GM21723 (cell line): ENCODE measurements at regions not wholly inside any gene's neighbourhood (a gene's known extent, or its start where the extent isn't known, plus 50 kb on each side); places are given as distances from the start of the nearest gene placed in this dataset.
"Not testable (repeated sequence)": the region's sequence is repeated elsewhere in the genome, so short reads cannot be mapped to it uniquely, and the experiment has no call there.

Source experiments
- ATAC-seq: cut with Tn5 transposase; IDR thresholded peaks from one replicate; pipeline ENCODE4 v1.9.1; 2021; ENCODE audit warnings: mild to moderate bottlenecking, moderate library complexity; ENCODE audit not compliant: unreplicated experiment

DNA sequence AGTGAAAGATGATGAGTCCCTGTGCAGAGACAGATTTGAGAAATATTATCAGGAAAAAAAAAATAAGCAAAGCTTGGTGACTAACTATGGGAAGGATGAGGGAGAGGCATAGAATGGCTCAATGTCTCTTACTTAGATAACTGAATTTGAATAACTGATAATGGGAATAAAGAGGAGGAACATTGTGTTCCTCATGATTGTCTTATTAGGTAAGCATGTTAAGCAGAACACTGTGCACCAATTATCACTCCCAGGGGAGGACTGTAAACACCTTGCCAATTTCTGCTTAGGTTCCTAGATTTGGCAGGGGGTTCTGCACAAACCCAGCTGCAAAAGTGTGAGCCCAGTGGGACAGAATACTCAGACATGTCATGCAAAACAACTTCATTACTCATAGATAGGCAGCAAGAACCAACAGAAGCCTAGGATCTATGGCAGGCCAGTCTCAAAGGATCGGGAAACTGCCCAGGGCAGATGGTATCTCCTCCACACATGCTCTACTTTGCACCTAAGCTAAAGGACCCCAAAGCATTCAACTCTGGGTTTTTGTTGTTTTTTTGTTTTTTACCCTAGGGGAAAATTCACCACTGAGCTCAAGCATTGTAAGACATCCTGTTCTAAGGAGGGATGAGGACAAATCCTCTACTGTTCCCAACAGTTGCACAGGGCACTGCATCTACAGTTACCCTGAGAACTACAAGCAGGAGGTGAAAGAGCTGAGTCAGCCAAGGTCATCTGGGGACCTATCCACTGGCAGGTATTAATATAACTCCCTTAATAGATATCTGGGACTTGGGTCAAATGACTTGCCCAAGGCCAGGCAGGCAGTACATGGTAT lies 907.0 kb downstream of the RAPGEF2 start:
- ATAC-seq = no peak

DNA sequence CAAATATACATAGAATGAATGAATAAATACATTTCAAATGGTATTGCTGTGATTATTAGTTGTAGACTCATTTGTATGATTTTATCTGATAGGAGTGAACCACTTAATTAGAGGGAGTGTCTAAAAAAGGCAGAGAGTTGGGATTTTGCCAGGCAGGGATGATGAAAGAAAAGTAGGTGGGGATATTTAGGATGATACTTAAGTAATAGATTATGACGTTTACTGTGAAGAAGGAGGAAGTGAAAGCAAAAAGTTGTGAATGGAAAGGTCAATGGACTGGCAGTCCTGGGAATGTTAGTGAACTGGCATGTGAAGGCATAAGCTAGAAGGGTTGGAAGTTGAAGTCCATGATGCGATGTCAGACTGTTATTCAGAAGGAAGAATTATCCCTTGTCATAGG lies 917.1 kb downstream of the RAPGEF2 start:
- ATAC-seq = no peak

DNA sequence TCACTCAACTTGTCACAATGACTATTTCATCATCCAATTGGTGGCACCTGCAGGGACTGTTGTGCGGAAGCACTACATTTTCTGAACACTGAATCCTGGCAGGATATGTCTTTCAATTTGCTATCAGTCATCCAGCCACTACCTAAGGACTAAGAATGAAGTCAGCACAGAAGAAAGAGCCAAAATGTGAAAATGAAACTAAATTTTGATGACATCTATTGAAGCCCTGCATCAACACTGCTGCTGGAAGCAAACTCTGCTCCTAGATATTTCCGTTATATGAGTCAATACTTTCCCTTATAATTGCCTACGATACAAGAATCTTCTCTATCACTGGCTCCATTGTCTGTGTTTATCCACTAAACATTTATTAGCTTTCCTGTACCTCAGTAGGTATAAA lies 917.9 kb downstream of the RAPGEF2 start:
- no peak for ATAC-seq

DNA sequence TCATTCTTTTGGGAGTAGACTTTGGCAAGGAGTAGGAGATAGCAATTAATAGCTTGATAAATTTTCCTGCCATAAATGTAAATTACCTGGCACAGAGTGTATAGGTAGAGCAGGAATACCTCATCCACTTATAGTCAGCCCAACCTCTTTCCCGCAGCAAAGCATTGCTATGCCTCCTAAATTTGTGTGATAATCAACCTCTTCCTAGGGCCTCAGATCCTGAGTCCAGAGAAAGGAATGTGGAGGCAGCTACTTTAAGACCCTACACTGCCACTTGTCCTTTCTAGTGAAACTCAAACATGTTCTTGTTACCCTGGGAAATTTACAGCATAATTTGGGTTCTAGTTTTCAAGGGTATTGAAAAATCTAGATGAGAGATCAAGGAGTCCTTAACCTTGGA lies 919.0 kb downstream of the RAPGEF2 start:
- ATAC-seq = no peak

DNA sequence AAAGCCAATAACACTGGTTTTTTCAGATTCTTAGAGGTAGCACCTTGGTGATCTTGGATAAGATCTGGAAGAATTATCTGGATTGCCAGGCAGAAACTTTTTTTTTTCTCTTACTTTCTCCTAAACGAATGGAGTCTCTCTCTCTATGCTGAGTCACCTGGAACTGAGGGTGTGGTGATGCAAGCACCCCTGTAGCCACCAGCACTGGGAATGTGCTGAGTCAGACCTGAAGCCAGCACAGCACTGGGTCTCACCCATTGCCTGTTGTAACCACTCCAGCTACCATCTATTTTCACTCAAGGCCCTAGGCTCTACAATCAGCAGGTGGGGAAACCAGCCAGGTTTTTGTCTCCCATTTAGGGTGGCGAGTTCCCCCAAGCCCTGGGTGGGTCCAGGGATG lies 923.8 kb downstream of the RAPGEF2 start:
- no peak for ATAC-seq

DNA sequence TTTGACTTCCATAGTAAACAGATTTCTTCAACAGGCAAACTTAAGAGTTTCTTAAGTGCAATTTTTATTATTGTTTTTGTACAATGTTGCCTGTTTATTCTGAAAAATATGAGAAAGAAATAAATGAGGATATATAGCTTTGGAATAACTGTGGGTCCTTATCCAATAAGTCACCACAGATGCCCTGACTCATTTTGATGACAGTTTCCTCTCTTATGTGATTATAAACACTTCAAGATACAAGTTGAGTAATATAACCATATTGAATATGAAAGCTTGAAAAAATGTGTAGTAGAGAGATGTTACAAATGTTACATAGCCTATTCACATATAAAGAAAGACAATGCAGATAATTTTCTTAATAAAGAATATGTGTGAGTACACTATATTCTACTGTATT lies 931.6 kb downstream of the RAPGEF2 start:
- no peak for ATAC-seq

DNA sequence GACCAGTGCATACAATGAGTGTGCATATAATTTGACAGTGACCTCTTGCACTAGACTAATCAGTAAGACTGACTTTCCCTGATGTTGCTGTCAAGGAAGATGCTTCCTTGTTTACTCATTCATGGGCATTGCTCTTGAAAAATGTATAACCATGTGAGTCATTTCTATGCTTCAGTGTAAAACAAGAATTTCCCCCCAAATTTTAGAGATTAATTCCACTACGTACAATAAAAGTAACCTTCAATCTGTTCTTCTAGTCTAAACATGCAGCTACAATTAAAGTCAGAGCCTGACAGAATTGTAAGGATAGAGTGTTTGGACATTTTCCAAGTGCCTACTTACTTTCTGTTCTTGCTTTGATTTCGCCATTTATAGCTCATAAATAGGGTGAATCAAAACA lies 935.7 kb downstream of the RAPGEF2 start:
- ATAC-seq = no peak

DNA sequence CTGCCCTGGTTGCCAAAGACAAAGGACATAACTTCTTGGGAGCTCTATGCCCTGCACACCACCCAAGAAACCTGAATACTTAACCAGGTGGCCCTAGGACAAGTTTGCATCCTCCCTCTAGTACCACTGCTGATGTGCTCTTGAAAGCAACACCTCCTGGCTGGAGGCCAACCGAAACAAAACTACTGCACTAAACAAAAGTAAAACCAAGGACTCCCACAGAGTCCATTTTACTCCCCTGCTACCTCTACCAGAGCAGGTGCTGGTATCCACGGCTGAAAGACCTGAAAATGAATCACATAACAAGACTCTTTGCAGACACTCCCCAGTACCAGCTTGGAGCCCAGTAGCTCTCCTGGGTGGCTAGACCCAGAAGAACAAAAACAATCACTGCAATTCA lies 941.8 kb downstream of the RAPGEF2 start:
- ATAC-seq = no peak

DNA sequence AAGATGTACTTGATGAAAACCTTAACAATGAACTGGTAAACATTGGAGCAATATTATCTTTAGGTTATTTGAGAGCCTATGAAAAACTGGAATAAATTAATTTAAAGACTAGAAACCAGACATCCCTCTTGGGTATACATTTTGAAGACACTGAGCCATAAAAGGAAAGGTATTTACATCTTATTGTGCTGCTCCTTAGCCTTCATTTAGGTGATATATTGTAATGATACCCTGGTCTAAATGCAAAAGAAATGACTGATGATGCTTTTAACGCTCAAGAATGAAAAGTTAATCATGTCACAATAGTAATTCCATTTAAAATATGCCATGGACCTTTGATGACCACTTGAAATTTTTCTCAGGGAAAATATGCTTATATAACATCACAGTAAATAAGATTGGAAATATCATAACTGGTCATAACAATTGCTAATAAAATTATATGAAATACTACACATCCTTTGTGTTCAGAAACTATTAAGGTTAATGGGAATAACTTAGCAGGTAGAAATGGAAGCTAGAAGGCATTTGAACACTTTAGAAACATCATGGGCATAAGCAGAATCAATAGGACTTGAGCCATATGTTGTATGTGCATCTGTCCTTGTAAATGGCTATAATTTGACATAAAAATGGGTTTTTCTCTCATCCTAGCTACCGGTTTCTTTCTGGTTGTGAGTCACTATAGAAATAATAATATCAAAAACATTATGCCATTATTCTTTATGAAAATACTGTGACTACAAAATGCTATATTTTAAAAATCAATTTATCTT lies 979.7 kb downstream of the RAPGEF2 start:
- ATAC-seq = no peak

DNA sequence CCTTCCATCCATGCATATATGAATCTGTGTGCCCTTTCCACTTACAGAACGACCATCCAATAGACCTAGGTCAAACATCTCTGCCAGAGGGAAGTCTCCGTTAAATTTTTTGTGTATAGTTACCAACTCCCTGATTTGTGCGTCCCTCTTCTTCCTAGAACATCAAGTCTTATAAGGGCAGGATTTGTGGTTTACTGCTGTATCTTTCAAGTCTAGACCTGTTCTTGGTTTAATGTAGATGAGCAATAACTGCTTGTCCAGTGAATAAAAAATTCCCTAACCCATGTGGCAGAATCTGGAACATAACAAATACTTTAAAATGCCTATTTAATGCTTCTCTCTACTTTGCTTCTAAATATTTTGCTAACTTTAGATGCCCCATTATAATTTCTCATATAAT lies 988.8 kb downstream of the RAPGEF2 start:
- no peak for ATAC-seq

DNA sequence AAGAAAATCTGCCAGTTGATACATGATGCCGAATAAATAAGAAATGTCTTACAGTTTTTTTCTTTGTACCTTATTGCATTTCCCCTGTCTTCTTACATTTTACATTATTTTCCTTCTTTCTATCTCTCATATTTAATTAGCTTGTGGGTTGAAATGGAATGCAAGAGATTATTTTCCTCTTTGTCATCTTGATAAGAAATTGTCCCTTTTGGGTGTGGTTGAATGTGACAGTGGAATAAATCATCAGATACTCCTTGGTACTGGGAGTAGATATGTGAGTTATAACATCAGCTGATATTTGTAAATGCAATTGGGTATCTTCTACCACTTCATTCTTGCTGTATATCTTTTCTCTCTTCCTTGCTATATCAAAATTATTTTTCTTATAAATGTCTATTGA lies 997.4 kb downstream of the RAPGEF2 start:
- no peak for ATAC-seq

DNA sequence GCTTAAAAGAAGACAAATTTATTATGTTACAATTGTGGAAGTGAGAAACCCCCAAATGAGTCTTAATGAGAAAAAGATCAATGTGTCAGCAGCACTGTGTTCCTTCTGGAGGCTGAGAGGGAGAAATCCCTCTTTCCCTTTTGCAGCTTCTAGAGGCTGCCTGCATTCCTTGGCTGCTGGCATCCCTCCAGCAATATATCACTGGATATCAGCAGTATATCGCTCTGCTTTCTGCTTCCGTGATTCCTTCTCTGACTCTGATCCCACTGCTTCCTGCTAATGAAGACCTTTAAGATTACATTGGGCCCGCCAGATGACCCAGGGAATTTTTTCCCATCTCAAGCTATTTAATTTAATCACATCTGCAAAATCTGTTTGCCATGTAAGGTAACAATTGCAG lies 1008.0 kb downstream of the RAPGEF2 start:
- ATAC-seq = no peak

DNA sequence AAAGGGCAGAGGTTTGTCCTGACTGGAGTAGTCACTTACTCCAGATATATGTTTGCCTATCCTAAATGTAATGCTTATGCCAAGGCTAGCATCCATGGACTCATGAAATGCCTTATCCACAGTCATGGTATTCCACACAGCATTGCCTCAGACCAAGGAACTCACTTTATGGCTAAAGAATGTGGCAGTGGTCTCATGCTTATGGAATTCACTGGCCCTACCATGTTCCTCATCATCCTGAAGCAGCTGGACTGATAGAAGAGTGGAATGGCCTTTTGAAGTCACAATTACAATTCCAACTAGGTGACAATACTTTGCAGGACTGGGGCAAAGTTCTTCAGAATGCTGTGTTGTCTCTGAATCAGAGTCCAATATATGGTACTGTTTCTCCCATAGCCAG lies 1014.8 kb downstream of the RAPGEF2 start:
- no peak for ATAC-seq

DNA sequence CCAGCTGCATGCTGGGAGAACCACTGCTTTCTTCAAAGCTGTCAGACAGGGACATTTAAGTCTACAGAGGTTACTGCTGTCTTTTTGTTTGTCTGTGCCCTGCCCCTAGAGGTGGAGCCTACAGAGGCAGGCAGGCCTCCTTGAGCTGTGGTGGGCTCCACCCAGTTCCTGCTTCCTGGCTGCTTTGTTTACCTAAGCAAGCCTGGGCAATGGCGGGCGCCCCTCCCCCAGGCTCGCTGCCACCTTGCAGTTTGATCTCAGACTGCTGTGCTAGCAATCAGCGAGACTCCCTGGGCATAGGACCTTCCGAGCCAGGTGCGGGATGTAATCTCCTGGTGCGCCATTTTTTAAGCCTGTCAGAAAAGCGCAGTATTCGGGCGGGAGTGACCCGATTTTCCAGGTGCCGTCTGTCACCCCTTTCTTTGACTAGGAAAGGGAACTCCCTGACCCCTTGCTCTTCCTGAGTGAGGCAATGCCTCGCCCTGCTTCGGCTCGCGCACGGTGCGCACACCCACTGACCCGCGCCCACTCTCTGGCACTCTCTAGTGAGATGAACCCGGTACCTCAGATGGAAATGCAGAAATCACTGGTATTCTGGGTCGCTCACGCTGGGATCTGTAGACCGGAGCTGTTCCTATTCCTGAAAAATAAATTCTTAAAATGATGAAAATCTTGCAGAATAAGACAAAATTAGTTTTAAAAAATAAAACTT lies 1022.9 kb downstream of the RAPGEF2 start:
- not testable (repeated sequence) for ATAC-seq

DNA sequence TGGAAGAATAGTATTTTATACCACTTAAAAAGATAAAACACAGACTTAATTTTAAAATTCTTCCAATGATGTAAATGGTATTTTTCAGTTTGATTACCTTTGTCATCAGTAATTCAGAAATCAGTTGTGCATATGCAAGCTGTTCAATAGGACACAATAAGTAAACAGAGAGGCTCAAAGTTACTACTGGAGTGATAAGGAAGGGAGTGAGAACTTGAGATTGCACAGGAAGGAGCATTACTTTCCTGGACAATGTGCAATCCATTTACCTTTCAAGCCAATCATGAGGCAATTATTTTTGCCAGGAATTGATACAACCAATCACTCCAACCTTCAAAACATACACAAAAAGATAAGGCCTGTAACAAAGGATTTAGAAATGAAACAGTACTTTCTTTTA lies 1024.3 kb downstream of the RAPGEF2 start:
- no peak for ATAC-seq

DNA sequence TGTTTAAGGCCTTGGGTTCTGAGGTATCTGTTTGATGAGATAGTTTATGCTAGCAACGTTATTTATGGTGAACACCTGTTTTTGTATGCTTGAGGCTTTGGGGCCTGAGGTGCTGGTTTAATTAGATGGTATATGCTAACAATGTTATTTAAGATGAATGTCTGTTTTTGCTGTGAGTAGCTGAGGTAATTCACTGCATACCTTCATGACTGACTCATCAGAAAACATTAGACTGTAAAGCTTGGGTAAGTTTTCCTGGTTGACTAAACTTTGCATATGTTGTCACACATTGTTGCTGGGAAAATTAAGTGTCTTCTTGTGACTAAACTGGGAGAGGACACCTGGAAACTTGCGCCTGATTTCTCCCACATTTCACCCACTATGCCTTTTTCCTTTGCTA lies 1026.6 kb downstream of the RAPGEF2 start:
- no peak for ATAC-seq

DNA sequence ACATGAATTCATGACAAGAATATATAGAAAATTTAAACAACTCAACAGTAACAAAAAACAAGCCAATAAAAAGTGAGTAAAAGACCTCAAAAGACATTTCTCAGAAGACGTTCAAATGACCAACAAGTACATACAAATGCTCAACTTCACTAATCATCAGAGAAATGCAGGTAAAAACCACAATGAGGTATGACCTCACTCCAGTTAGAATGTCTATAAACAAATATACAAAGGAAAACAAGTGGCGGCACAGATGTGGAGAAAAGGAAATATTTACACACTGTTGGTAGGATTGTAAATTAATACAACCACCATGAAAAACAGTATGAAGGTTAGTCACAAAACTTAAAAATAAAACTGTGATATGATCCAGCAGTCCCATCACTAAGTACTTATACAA lies 1033.1 kb downstream of the RAPGEF2 start:
- ATAC-seq = no peak

DNA sequence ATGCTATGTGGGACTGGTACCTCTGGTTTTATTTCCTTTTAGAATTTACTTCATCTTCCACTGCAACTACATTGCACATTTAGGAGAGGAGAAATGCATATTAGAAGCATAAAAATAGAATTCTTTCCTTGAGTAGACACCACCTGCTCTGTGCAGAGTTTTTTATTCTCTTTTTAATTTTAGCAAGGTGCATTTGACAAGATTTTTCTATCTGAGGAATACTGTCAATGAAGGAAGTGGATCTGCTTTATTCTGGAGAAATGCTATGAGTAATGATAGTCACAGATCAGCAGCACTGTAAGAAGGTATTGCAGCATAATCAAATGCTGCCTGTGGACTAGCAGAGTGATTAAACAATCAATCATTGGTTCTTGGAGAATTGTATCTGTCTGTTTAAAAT lies 1038.3 kb downstream of the RAPGEF2 start:
- ATAC-seq = no peak

DNA sequence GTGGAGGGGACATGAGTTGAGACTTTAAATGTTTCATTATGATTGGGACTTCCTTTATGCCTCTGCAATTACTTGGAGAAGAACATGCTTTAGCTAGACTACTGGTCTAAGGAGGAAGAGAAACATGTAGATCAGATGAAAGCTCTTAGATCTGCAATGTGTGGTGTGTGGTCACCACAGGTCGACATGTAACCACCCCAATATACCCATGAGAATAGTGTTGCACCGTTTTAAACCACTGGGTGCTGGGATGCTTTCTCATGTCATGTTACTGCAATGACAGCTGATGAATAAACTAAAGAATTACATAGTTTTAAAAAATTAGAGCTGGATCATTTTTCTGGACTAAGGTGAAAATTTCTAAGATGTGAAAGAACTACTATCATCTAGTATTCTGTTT lies 1039.7 kb downstream of the RAPGEF2 start:
- ATAC-seq = peak; percentile 92

DNA sequence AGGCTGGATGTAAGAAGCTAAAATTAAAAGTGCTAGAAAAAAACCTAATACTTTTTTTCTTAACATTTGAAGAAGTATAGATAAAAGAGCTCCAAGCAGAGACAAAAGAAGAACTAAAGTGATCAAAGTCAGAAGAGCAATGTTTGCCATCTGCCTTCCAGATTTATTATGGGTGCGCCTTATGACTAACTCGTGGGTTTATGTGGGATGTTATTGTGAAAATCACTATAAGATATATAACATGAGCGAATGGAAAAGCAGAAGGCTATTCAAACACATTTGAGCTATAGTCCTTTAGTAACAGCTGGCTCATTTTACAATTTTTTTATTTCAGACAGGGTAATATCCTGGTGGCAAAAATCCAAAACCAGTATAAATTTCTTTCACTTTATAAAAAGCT lies 1040.7 kb downstream of the RAPGEF2 start:
- no peak for ATAC-seq

DNA sequence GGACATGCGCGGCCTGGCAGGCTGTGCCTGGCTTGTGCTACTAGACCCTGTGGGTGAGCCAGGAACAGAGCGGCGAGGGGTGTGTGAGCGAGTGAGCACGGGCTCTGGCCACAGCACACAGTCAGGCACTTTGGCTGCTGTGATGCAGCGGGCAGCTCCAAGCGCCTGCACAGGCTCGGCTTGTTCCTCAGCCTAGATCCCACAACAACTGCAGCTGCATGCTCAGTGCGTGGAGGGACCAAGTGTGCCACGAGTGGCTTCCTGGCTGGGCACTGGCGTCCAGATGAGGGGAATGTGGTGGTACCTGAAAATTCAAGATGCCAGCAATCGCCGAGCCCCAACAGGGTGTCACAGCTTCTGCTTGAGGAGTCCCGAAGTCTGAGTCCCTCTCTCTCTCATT lies 1056.6 kb downstream of the RAPGEF2 start:
- ATAC-seq = no peak

DNA sequence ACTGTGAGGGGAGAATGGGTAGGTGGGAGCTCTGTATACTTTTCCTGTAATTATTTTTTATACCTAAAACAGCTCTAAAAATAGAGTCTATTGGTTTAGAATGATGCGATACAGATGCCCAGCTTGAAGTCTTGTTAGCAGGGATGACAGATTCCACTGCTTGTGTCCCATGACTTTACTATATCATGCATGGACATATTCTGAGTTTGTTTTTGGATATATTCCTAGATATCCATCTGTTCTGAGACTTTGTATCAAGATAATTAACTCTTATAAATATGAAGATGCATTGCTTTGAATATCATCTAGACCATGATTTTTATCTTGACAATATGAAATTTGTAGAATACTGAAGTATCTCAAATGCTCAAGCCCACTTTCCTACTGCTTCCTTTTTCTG lies 1058.1 kb downstream of the RAPGEF2 start:
- ATAC-seq = no peak
